MCF 10A (cell line): ENCODE measurements at regions not wholly inside any gene's neighbourhood (a gene's known extent, or its start where the extent isn't known, plus 50 kb on each side); places are given as distances from the start of the nearest gene placed in this dataset.

Experiments
- BruUV-seq: library from RNA; stranded (reverse); fragments of 400-500 nt; replicated peaks from 2 replicates; lab custom pipeline; 2021; lab: Mats Ljungman, UMichigan
- CTCF ChIA-PET: fragments of 300-600 bp; sonication (Branson Sonifier 250); formaldehyde crosslinking; extraction: SDS; loops from one replicate; lab custom pipeline; 2021; ENCODE audit warnings: antibody characterized with exemption, inconsistent platforms; lab: Yijun Ruan, JAX
- POLR2A ChIA-PET: fragments of 300-600, 350-650 bp; sonication (Branson Sonifier 250); formaldehyde crosslinking; extraction: SDS; loops from one replicate; lab custom pipeline; 2020; ENCODE audit warnings: antibody characterized with exemption, inconsistent platforms; lab: Yijun Ruan, JAX
- DNase-seq: peaks from one replicate; pipeline ENCODE4 v3.0.0-alpha.2; 2018; ENCODE audit not compliant: unreplicated experiment
- H3K27ac Mint-ChIP-seq: one replicate; pipeline ENCODE4 v1.8.0; 2022; ENCODE audit warnings: mild to moderate bottlenecking, low read depth, mixed read lengths; ENCODE audit not compliant: unreplicated experiment
- H3K27me3 Mint-ChIP-seq: one replicate; pipeline ENCODE4 v1.8.0; 2022; ENCODE audit warnings: mixed read lengths; ENCODE audit not compliant: insufficient read depth, unreplicated experiment
- H3K36me3 Mint-ChIP-seq: one replicate; pipeline ENCODE4 v1.8.0; 2022; ENCODE audit warnings: mild to moderate bottlenecking, moderate library complexity, mixed read lengths; ENCODE audit not compliant: insufficient read depth, unreplicated experiment
- H3K4me1 Mint-ChIP-seq: one replicate; pipeline ENCODE4 v1.8.0; 2022; ENCODE audit warnings: mixed read lengths; ENCODE audit not compliant: insufficient read depth, unreplicated experiment
- H3K4me3 Mint-ChIP-seq: one replicate; pipeline ENCODE4 v1.8.0; 2022; ENCODE audit warnings: mild to moderate bottlenecking, moderate library complexity, mixed read lengths; ENCODE audit not compliant: unreplicated experiment
- H3K9me3 Mint-ChIP-seq: one replicate; pipeline ENCODE4 v1.8.0; 2022; ENCODE audit warnings: mixed read lengths; ENCODE audit not compliant: unreplicated experiment
- intact Hi-C: fragments of 100-400 bp; cut with micrococcal nuclease; formaldehyde crosslinking; loops from 2 replicates; pipeline ENCODE4 v1.14.1; 2022
- TF ChIP-seq, protein P1 (sequence below): fragments of 200-600 bp; IDR thresholded peaks from one replicate; pipeline ENCODE4 v1.8.0; 2022; ENCODE audit warnings: antibody characterized with exemption, mild to moderate bottlenecking; ENCODE audit not compliant: unreplicated experiment

DNA sequence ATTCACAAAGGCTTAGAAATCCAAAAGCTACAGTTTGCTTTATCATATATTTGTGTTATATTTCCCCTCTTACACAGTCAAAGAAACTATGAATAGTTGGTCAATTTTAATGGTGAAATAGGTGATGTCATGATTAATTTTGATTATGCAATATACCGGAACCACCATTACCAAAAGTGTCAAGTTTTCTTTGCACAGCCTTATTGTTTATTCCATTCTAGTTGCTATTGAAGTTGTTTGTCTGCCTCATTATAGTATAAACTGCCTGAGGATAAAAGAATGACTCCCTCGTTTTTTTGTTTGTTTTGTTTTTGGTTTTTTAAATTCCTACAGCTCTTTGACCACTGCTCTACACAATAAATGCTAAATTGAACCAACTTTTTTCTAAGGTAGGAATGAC is 690.6 kb upstream of the ZP4 start:
- no TSS peak for BruUV-seq
- ChIA-PET CTCF (interaction anchor here (1.0 kb wide), 1 partner anchor 16 kb away, joined by 3 read pairs; no protein-coding TSS in a partner anchor), POLR2A (interaction anchor here (0.6 to 0.7 kb wide), 2 partner anchors 290 to 571 kb away, joined by 3 to 7 read pairs; no protein-coding TSS in a partner anchor)
- Mint-ChIP-seq H3K4me1 (peaks cover 13% of the 10 kb centered on the region), H3K4me3 (no peak overlapping the region), H3K36me3 (no peaks in the 10 kb centered on the region), H3K27ac (no peak overlapping the region), H3K27me3 (no peaks in the 10 kb centered on the region), H3K9me3 (peaks cover 12% of the 10 kb centered on the region)
- DNase-seq = peak; percentile 61
- intact Hi-C loops = no loop called here
- TF ChIP-seq, protein P1, sequence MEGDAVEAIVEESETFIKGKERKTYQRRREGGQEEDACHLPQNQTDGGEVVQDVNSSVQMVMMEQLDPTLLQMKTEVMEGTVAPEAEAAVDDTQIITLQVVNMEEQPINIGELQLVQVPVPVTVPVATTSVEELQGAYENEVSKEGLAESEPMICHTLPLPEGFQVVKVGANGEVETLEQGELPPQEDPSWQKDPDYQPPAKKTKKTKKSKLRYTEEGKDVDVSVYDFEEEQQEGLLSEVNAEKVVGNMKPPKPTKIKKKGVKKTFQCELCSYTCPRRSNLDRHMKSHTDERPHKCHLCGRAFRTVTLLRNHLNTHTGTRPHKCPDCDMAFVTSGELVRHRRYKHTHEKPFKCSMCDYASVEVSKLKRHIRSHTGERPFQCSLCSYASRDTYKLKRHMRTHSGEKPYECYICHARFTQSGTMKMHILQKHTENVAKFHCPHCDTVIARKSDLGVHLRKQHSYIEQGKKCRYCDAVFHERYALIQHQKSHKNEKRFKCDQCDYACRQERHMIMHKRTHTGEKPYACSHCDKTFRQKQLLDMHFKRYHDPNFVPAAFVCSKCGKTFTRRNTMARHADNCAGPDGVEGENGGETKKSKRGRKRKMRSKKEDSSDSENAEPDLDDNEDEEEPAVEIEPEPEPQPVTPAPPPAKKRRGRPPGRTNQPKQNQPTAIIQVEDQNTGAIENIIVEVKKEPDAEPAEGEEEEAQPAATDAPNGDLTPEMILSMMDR = no peak

DNA sequence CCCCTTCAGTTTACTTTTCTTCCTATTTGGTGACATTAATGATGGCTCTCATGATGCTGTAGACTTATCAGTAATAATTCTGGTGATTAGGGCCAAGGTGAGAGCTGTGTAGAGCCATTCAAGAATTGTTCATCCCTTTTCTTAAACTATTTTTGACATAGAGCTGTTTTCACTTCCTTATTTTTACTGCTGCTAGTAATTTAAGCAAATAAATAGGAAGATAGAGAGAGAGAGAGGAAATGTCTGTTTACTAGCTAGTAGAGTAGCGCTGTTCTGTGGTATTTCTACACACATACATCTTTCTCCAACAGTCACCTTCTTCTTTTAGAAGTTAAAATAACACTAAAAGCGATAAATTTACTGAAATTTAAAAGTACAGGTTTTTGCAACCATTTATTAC is 678.0 kb upstream of the ZP4 start:
- no TSS peak for BruUV-seq
- Mint-ChIP-seq H3K27me3 (no peaks in the 10 kb centered on the region), H3K36me3 (no peaks in the 10 kb centered on the region), H3K9me3 (peaks cover 3% of the 10 kb centered on the region), H3K27ac (no peak overlapping the region), H3K4me1 (no peaks in the 10 kb centered on the region), H3K4me3 (no peak overlapping the region)
- no peak for DNase-seq
- POLR2A ChIA-PET = no interaction called here
- CTCF ChIA-PET = interaction anchor here (0.5 to 1.5 kb wide), 2 partner anchors 15 to 32 kb away, joined by 3 to 4 read pairs; no protein-coding TSS in a partner anchor
- TF ChIP-seq, protein P1 = no peak
- intact Hi-C loops = no loop called here

DNA sequence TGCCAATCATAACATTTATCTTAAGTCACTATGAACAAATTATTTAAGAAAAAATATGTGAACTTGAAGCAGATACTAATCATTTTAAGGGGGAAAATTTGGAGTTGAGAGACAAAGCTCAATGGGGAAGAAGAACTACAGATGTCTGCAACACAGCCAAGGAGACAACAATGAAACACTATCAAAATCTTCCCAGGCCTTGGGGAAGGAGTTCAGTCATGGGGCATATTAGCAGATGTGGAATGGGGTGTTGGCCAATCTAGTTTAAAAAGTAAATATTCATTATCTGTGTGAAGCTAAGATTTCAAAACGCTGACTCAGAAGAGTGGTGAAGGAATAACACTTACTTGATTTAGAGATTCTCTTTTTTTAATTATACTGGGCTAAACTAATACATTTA is 671.6 kb upstream of the ZP4 start:
- H3K36me3 Mint-ChIP-seq = no peaks in the 10 kb centered on the region
- DNase-seq = peak; percentile 57
- H3K27me3 Mint-ChIP-seq = no peaks in the 10 kb centered on the region
- H3K4me3 Mint-ChIP-seq = no peak overlapping the region
- H3K4me1 Mint-ChIP-seq = peaks cover 16% of the 10 kb centered on the region
- H3K27ac Mint-ChIP-seq = peak overlapping the region; percentile 50
- TF ChIP-seq, protein P1 = no peak
- BruUV-seq = no TSS peak
- CTCF ChIA-PET = interaction anchor here (1.0 to 1.5 kb wide), 4 partner anchors 9 to 843 kb away, joined by 3 to 9 read pairs (median 3); no protein-coding TSS in a partner anchor
- POLR2A ChIA-PET = interaction anchor here (0.6 kb wide), 1 partner anchor 671 kb away, joined by 3 read pairs; no protein-coding TSS in a partner anchor
- intact Hi-C loops = no loop called here
- peaks cover 12% of the 10 kb centered on the region for H3K9me3 Mint-ChIP-seq

DNA sequence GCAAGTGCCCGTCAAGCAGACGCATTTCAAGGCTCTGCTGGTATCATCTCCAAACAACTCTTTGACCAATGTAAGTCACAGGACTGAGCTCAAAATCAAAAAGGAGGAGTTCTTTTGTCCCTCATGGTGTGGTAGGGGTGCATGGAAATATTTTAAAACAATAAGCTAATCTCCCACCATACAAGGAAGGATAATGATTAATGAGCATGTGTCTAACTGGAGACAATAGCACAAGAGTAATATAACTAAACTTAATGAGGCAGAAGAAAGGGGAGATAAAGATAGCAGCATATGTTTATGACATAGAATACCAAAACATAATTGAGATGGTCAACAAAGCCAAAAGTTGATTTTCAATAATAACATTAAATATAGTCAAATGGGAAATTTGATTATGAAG is 668.0 kb upstream of the ZP4 start:
- Mint-ChIP-seq H3K27ac (no peak overlapping the region), H3K9me3 (peaks cover 12% of the 10 kb centered on the region), H3K4me1 (peaks cover 16% of the 10 kb centered on the region), H3K36me3 (no peaks in the 10 kb centered on the region), H3K4me3 (no peak overlapping the region), H3K27me3 (no peaks in the 10 kb centered on the region)
- TF ChIP-seq, protein P1 = no peak
- no peak for DNase-seq
- intact Hi-C loops = no loop called here
- ChIA-PET POLR2A (no interaction called here), CTCF (interaction anchor here (1.0 to 1.2 kb wide), 2 partner anchors 9 to 20 kb away, joined by 4 read pairs; no protein-coding TSS in a partner anchor)
- no TSS peak for BruUV-seq
